Stimulated activated CD8-positive, alpha-beta memory T cell treated with anti-CD3 and anti-CD28 coated beads, Interleukin-7, amount 100 ng/mL, for 24 hours (primary cell): ENCODE measurements at regions not wholly inside any gene's neighbourhood (a gene's known extent, or its start where the extent isn't known, plus 50 kb on each side); places are given as distances from the start of the nearest gene placed in this dataset.
"Not testable (repeated sequence)": the region's sequence is repeated elsewhere in the genome, so short reads cannot be mapped to it uniquely, and the experiment has no call there.

Source experiments
- DNase-seq: peaks from one replicate; pipeline ENCODE4 v3.0.0-alpha.2; 2020; ENCODE audit warnings: low read depth

GRCh38 chr10:28354511-28354910, 51.6 kb upstream of the MPP7 start:
- no peak for DNase-seq

- no peak for DNase-seq
Measured at GRCh38 chr10:28355376-28355775, 52.5 kb upstream of the MPP7 start.

DNA sequence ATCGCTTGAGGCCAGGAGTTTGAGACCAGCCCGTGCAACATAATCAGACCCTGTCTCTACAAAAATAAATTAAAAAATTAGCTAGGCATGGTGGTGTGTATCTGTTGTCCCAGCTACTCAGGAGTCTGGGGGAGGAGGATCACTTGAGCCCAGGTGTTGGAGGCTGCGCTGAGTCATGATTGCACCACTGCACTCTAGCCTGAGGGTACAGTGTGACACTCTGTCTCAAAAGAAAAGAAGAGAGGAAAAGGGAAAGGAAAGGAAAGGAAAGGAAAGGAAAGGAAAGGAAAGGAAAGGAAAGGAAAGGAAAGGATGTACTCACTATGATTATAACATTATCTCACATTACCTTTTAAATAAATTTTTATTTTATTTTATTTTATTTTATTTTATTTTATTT, 56.5 kb upstream of the MPP7 start:
- no peak for DNase-seq

DNA sequence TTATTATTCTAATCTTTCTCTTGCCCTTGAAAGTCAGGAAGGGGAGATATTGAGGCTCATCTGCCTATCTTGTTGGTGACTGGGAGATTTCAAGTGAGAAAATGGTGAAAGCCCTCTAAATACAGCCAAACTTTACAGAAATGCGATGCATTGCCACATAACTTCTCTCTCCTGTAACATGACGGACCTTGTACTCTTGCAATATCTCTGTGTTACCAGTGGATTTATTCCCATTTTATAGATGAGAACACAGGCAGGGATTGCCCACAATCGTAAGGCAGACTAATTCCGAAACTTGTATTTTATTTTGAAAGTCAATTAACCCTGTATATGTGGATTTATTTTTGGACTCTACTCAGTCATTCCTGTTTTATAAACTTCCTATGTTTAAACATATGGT, 57.3 kb upstream of the MPP7 start:
- no peak for DNase-seq

DNA sequence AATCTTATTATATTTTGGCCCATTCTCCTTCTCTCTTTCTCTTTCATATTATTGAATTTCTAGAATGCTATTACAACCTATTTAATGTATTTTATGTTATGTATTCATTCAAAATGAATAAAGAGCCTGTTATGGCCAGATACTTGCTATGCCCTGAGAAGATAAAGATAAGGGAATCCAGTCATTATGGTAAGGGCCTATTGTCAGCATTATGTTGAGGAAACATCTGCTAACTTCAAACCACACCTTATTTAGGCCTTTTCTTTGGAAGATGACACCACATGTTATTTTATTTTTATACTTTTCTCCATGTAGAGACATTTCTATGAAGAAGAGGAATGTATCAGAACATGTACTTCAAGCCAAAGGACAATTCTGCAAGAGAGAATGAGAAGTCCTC, 60.5 kb upstream of the MPP7 start:
- DNase-seq: no peak

DNA sequence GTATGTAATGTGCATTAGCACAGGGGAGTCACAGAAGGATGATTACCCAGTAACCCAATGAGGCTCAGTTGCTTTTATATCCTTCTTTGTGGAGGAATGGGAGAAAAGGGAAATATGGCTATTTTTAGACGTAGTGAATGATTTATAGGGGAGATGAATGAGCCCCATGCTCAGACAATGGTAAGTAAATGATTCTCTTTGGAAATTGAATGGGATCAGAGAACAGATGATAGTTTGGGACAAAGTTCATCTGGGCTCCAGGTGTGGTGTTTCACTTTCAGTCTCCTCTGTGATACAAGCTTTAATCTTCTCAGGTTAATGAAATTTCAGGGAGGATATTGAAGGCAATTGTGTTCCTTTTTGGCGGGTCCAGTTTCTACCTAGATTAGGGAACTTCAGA, 63.0 kb upstream of the MPP7 start:
- no peak for DNase-seq

GRCh38 chr10:28366994-28367393, 64.1 kb upstream of the MPP7 start:
- no peak for DNase-seq

DNA sequence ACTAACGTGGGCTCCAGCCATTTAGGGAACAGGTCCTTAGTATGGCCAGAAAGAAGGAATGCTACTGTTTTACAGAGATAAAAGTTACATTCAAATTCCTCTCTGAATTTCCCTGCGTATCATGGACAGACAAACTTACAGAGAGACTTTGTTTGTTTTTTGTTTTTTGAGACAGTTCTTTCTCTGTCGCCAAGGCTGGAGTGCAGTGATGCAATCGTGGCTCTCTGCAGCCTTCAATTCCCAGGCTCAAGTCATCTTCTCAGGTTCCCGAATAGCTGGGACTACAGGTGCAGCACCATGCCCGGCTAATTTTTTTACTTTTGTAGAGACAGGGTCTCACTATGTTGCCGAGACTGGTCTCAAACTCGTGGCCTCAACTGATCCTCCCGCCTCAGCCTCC, 64.5 kb upstream of the MPP7 start:
- DNase-seq: no peak

GRCh38 chr10:28367929-28368484, 65.1 kb upstream of the MPP7 start:
- peak; percentile 9 for DNase-seq

DNA sequence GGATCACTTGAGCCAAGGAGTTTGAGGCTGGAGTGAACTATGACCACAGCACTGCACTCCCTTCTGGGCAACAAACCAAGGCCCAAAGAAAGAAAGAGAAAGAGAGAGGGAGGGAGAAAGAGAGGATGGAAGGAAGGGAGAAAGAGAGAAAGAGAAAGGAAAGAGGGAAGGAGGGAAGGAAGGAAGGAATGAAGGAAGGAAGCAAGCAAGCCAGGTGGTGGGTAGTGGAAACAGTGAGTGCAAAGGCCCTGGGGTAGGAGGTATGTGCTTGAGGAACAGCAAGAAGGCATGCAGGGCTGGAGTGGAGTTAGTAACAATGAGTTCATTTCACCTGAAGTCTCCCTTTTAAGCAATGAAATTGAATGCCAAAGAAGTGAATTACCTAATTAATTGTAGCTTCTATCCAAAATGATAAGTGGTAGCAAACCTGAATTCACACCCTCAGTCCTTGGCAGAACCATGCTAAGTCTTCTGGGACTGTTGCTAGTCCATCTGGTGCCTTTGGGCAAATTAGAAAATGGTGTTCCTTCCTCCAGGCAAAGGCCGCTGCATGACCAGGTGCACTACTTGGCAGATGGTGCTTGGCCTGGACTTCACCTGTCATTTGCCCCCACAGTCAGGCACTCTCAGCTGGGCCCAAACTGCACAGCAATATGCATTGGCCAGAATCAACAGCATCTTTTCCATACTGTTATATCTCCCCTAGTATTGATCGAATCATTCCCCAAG, 67.4 kb upstream of the MPP7 start:
- no peak for DNase-seq

DNA sequence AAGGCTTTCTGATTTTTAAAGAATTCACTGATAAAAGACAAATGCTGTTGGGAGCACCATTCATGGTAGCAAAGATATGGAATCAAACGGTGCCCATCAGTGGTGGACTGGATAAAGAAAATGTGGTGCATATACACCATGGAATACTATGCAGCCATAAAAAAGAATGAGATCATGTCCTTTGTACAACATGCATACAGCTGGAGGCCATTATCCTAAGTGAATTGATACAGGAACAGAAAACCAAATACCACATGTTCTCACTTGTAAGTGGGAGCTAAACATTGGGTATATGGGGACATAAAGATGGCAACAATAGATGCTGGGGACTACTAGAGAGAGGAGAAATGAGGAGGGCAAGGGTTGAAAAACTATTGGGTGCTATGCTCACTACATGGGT, 68.8 kb upstream of the MPP7 start:
- not testable (repeated sequence) for DNase-seq

- no peak for DNase-seq
Measured at GRCh38 chr10:28374036-28374435, 71.2 kb upstream of the MPP7 start.

- no peak for DNase-seq
Measured at GRCh38 chr10:28375399-28376354, 72.8 kb upstream of the MPP7 start.

DNA sequence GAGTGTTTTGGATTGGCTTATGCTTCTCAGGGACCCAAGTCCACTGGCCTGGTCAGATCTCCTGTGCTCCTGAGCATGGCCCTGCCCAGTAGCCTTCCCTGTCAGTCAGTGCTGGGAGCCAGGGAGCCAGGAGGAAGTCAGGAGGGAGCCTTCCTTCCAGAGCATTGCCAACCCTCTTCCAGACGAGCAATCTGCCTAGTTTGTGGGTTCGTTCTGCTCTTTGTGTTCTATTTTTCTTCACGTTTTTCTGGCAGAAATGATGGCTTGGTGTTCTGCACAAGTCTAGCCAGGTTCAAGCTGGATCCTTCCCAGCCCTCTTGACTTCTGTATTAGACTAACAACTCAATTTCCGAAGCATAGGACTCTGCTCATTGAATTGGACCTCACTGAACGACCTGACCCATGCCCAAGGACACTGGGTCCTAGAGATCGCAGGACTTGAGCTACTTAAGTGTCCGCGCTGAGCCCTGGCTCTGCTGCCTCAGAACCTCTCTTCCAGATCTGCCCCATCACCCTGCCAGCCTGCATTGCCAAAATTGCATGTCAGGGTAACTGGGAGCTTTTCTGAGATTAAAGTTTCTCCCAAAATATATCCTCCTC, 76.2 kb upstream of the MPP7 start:
- DNase-seq: no peak

DNA sequence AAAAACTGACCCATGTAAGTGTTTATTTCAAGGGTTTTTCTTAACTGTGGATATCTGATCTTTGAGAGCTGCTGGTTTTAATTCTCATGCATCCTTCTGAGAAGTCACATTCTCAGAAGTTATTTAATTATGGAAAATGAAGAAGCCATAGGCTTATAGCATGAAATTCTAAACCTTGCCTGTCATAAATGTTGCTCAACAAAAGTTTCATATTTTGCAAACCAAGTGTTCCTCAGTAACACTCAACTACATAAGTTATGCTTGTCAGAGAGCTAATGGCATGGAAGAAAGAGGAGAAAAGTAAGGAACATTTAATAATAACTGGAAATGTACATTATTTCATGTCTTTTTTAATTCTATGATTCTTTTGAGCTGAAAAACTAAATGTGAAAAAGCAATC, 78.6 kb upstream of the MPP7 start:
- no peak for DNase-seq

DNA sequence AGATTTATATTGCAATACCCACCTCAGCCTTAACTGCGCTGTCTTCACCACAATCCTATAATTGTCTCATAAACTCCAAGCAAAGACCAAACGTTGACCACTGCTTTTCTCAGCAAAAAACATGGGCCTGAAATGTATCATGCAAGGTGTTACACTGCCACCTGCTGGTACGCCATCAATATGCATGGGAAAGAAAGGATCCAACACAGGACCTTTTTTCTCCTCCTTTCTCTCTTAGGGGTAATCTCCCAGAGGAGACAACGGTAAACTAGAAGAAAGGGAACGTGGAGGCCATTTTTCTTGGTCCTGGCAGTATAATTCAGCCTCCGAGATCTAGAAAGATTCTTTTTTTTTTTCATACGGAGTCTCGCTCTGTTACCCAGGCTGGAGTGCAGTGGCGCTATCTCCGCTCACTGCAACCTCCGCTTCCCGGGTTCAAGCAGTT, 79.1 kb upstream of the MPP7 start:
- DNase-seq: peak; percentile 76

DNA sequence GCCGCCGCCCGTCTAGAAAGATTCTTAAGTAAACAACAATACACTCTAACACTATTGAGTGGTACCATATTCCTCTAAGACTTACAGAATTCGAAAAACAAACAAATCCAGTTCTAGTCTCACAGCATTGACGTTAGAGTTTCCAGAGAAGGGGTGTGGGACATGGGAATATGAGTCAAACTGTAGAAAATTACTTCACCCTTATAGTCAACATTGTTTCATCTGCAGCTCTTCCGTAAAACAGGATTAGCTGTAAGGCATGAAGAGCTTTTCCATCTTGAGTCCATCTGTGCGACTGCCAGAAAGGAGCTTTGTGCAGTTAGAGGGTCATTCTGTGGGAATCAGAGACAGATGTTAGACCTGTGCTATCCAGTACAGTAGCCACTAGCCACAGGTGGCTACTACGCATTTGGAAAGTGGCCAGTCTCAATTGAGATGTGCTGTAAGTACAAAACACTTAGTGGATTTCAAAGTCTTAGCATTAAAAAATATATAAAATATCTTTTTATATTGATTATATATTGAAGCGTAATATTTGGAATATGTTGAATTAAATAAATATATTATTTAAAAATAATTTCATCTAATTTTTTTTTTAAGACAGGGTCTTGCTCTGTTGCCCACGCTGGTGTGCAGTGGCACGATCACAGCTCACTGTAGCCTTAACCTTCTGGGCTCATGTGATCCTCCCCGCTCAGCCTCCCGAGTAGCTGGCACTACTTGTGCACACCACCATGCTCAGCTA, 79.8 kb upstream of the MPP7 start:
- no peak for DNase-seq

DNA sequence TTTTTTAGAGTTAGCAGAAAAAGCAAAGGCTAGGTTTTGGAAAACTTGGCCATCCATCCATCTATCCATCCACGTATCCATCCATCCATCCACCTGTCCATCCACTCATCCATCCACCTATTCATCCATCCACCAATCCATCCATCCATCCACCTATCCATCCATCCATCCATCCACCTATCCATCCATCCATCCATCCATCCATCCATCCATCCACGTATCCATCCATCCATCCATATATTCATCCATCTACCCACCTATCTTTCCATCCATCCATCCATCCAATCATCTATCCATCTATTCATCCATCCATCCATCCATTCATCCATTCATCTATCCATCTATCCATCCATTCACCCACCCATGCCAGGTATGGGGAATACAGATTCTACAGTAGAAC, 81.7 kb upstream of the MPP7 start:
- no peak for DNase-seq

GRCh38 chr10:28385748-28386502, 83.1 kb upstream of the MPP7 start:
- DNase-seq: no peak

DNA sequence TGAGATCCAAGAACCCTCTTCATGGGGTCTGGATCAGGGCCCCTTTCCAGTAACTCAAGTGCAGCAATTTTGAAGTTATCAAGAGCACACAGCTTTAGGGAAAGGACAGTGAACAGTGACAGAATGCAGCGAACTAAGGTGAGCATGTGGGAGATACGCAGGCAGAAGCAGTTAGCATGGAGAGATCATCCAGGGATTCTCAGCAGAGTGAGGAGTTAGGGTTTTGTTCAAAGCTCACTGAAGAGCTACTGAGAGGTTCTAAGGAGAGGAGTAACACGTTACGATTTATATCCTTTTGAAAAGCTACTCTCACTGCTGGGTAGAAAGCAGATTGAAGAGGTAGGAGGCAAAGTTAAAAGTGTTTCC, 83.6 kb upstream of the MPP7 start:
- no peak for DNase-seq

GRCh38 chr10:28387140-28387539, 84.3 kb upstream of the MPP7 start:
- no peak for DNase-seq
